ENCODE measurements at regions not wholly inside any gene's neighbourhood (a gene's known extent, or its start where the extent isn't known, plus 50 kb on each side); places are given as distances from the start of the nearest gene placed in this dataset.
"Not testable (repeated sequence)": the region's sequence is repeated elsewhere in the genome, so short reads cannot be mapped to it uniquely, and the experiment has no call there.

DNA sequence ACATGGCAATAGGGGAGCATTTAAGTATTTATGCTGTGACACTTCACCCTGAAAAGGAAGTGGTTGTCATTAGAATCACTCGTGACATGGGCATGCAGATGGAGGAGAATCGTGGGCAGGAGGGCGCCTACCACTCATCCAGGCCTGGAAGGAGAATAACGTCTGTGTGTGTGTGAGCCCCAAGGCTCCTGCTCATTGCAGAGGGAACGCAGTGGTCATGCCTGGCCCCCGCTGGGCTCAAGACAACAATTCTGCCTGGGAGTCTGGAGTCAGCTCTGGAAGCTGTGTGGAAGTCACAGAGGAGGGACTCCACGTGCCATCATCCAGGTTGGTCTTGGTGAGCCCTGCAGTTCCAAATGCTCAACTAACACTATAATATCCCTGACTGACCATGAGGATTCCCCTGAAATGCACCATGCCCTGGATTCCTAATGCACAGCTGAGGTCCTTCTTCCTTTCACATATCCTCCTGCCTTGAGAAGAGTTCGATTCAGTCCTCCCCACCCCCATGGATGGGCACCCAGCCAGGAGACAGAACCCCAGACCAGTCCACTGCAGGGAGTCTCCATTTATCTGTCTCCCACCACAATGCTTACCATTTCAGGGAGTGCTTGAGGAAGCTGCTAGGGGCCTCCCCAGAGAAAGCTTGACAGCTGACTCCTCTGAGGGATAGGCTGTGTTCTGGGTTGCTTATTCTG is 446.9 kb upstream of the B3GAT1 start:
- intact Hi-C loops (cut with DNase I; ENCODE audit: low total_unique reads), result no loop called here
- H3K4me3 ChIP-seq (ENCODE audit: low read depth, poor library complexity, severe bottlenecking), result no peak overlapping the region
- peak in 1 of 2 donors; percentile 77 for DNase-seq (ENCODE audit: low spot score in 2 of 2)
- no peak for TF ChIP-seq POLR2A (IDR thresholded peaks at IDR 0.05)
- WGBS, 2 donors, result 81 to 83% methylated on average over 8 of the region's 8 CpGs

DNA sequence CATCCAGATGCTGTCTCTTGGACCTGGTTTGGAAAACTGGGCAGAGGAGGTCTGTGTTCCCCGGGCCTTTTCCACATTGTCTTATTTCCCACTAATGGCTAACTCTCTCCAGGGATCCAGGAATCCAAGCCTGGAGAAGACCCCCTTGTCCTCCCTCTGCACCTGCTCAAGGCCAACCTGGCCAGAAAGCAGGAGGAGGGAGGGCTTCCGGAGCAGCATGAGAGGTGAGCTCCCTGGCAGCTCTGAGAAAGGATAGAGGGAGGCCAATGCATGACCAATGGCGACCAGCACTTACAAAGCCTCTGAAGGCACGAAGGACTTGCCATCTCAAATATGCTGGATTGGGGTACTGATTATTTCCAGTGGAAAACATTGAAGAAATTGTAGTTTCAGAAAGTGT is 445.0 kb upstream of the B3GAT1 start:
- peak in 1 of 2 donors; percentile 50 for DNase-seq (ENCODE audit: low spot score in 2 of 2)
- TF ChIP-seq, protein P1, sequence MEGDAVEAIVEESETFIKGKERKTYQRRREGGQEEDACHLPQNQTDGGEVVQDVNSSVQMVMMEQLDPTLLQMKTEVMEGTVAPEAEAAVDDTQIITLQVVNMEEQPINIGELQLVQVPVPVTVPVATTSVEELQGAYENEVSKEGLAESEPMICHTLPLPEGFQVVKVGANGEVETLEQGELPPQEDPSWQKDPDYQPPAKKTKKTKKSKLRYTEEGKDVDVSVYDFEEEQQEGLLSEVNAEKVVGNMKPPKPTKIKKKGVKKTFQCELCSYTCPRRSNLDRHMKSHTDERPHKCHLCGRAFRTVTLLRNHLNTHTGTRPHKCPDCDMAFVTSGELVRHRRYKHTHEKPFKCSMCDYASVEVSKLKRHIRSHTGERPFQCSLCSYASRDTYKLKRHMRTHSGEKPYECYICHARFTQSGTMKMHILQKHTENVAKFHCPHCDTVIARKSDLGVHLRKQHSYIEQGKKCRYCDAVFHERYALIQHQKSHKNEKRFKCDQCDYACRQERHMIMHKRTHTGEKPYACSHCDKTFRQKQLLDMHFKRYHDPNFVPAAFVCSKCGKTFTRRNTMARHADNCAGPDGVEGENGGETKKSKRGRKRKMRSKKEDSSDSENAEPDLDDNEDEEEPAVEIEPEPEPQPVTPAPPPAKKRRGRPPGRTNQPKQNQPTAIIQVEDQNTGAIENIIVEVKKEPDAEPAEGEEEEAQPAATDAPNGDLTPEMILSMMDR (IDR thresholded peaks at IDR 0.05), result no peak
- no peak for TF ChIP-seq POLR2A (IDR thresholded peaks at IDR 0.05)
- intact Hi-C loops (cut with DNase I; ENCODE audit: low total_unique reads), result no loop called here

GRCh38 chr11:134856056-134856971 is 444.3 kb upstream of the B3GAT1 start:
- WGBS, 2 donors, result 50 to 71% methylated on average over 3 to 10 of the region's 14 CpGs
- intact Hi-C loops (cut with DNase I; ENCODE audit: low total_unique reads), result no loop called here
- no peak overlapping the region for H3K4me3 ChIP-seq (ENCODE audit: low read depth, poor library complexity, severe bottlenecking)
- peak in 1 of 2 donors; percentile 63 for DNase-seq (ENCODE audit: low spot score in 2 of 2)
- no peak for TF ChIP-seq POLR2A (IDR thresholded peaks at IDR 0.05)
- TF ChIP-seq, protein P1 (IDR thresholded peaks at IDR 0.05), result no peak

More for the DNA sequence above, 445.0 kb upstream of the B3GAT1 start:
- H3K4me3 ChIP-seq (ENCODE audit: low read depth, poor library complexity, severe bottlenecking), result no peak overlapping the region
- WGBS, 2 donors, result 88 to 89% methylated on average over 4 of the region's 4 CpGs

DNA sequence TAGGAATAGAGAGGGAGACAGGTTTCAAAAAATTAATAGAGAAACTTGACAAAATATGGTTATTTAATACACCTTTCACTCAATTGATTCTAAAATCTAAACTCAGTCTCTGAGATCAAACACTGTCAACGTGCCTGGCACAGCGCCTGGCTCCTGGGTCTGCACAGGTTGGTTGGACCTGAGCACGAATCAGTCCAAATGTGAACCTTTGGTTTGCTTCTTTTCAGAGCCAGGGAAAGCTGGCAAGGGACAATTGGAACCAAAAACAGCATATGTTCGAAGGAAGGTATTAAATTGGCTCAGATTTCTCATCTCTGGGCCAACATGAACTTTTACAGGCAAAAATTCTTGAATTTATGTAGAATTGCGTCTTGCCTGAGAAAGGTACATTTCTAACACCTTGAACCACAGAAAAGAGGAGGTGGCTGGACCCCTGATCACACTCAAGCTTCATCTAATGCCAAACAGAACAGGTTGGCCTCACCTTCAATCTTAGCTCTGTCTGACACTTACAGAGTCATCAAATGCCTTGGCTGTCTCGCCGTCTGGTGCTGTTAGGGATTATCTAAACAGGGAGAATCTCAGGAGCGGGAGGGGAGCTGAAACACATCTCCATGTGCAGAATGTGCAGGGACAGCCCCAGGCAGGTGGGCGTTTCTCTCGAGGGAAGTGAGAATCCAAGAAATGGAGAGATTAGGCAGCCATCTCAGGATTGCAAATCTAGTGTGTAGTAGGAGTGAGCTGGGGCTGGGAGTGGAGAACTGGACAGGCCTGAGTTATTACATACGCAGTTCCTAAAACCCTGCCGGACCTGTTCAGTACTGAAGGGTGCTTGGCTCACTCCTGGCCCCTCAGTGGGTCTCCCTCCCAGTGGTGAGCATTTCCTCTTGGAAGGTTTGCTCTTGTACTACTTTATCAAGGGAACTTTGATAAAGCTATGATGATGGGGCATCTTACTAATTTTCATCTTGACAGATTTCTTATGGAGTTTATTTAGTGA is 442.2 kb upstream of the B3GAT1 start:
- TF ChIP-seq, protein P1 (IDR thresholded peaks at IDR 0.05), result no peak
- no peak for TF ChIP-seq POLR2A (IDR thresholded peaks at IDR 0.05)
- WGBS, 2 donors, result 52 to 57% methylated on average over 12 of the region's 12 CpGs
- DNase-seq (ENCODE audit: low spot score in 2 of 2), result peak in 1 of 2 donors; percentile 74
- intact Hi-C loops (cut with DNase I; ENCODE audit: low total_unique reads), result no loop called here
- H3K4me3 ChIP-seq (ENCODE audit: low read depth, poor library complexity, severe bottlenecking), result no peak overlapping the region

- intact Hi-C loops (cut with DNase I; ENCODE audit: low total_unique reads); H3K4me3 ChIP-seq (ENCODE audit: low read depth, poor library complexity, severe bottlenecking): not testable (repeated sequence)
- DNase-seq (ENCODE audit: low spot score in 2 of 2), result peak in 1 of 2 donors; percentile 37
- WGBS, 2 donors, result 53 to 82% methylated on average over 22 of the region's 22 CpGs
Observed at GRCh38 chr11:134851503-134852224, 439.6 kb upstream of the B3GAT1 start.

GRCh38 chr11:134850566-134850965 is 438.5 kb upstream of the B3GAT1 start:
- intact Hi-C loops (cut with DNase I; ENCODE audit: low total_unique reads), result no loop called here

More at GRCh38 chr11:134850566-134850965, 438.5 kb upstream of the B3GAT1 start:
- H3K4me3 ChIP-seq (ENCODE audit: low read depth, poor library complexity, severe bottlenecking), result no peak overlapping the region
- WGBS, 2 donors, result 40 to 51% methylated on average over 2 of the region's 2 CpGs
- no peak for TF ChIP-seq POLR2A (IDR thresholded peaks at IDR 0.05)
- TF ChIP-seq, protein P1 (IDR thresholded peaks at IDR 0.05), result no peak
- no peak for DNase-seq (ENCODE audit: low spot score in 2 of 2)

All from lower leg skin (tissue), 4 donors.